ENCODE measurements at regions not wholly inside any gene's neighbourhood (a gene's known extent, or its start where the extent isn't known, plus 50 kb on each side); places are given as distances from the start of the nearest gene placed in this dataset.

DNA sequence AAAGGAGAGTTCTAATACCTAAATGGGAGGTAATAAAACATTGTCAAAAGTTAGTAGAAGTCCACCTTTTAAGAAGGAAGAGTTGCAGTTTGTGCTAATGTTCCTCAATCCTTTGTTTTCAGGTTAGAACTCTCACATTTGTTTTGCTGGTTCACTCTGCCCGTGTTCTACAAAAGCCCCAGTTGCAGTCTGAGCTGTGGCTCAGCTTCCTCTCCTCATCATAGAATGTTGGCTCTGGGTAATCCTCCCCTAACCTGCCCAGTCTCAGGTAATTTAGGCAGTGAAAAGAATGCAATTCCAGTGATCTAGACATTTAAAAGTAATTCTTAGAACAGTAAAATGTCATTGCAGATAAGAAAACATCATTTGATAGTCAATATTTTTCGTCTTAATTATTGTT lies 1410.4 kb upstream of the ZEB2 start:
- TF ChIP-seq POLR2A (IDR thresholded peaks at IDR 0.05), result no peak
- TF ChIP-seq, protein P1, sequence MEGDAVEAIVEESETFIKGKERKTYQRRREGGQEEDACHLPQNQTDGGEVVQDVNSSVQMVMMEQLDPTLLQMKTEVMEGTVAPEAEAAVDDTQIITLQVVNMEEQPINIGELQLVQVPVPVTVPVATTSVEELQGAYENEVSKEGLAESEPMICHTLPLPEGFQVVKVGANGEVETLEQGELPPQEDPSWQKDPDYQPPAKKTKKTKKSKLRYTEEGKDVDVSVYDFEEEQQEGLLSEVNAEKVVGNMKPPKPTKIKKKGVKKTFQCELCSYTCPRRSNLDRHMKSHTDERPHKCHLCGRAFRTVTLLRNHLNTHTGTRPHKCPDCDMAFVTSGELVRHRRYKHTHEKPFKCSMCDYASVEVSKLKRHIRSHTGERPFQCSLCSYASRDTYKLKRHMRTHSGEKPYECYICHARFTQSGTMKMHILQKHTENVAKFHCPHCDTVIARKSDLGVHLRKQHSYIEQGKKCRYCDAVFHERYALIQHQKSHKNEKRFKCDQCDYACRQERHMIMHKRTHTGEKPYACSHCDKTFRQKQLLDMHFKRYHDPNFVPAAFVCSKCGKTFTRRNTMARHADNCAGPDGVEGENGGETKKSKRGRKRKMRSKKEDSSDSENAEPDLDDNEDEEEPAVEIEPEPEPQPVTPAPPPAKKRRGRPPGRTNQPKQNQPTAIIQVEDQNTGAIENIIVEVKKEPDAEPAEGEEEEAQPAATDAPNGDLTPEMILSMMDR (IDR thresholded peaks at IDR 0.05), result no peak
